ENCODE measurements at regions not wholly inside any gene's neighbourhood (a gene's known extent, or its start where the extent isn't known, plus 50 kb on each side); places are given as distances from the start of the nearest gene placed in this dataset.

GRCh38 chr5:120217001-120217400 lies 247.1 kb upstream of the PRR16 start:
- no peak overlapping the region for H3K4me3 ChIP-seq (ENCODE audit: low read length)
- no peak for TF ChIP-seq CTCF (conservative IDR thresholded peaks at IDR 0.05; ENCODE audit: low read length)
- no peak for DNase-seq (ENCODE audit: low read depth)

GRCh38 chr5:120219988-120220387 lies 244.1 kb upstream of the PRR16 start:
- no peak for DNase-seq (ENCODE audit: low read depth)
- no peak for TF ChIP-seq CTCF (conservative IDR thresholded peaks at IDR 0.05; ENCODE audit: low read length)
- no peak overlapping the region for H3K4me3 ChIP-seq (ENCODE audit: low read length)

GRCh38 chr5:120225524-120225923 lies 238.6 kb upstream of the PRR16 start:
- no peak for DNase-seq (ENCODE audit: low read depth)
- no peak overlapping the region for H3K4me3 ChIP-seq (ENCODE audit: low read length)
- no peak for TF ChIP-seq CTCF (conservative IDR thresholded peaks at IDR 0.05; ENCODE audit: low read length)

GRCh38 chr5:120228262-120229031 lies 235.7 kb upstream of the PRR16 start:
- H3K4me3 ChIP-seq (ENCODE audit: low read length), result no peak overlapping the region
- no peak for TF ChIP-seq CTCF (conservative IDR thresholded peaks at IDR 0.05; ENCODE audit: low read length)
- peak; percentile 13 for DNase-seq (ENCODE audit: low read depth)

- no peak for TF ChIP-seq CTCF (conservative IDR thresholded peaks at IDR 0.05; ENCODE audit: low read length)
- H3K4me3 ChIP-seq (ENCODE audit: low read length), result no peak overlapping the region
- no peak for DNase-seq (ENCODE audit: low read depth)
Observed at GRCh38 chr5:120229036-120229435, 235.1 kb upstream of the PRR16 start.

- no peak for DNase-seq (ENCODE audit: low read depth)
- TF ChIP-seq CTCF (conservative IDR thresholded peaks at IDR 0.05; ENCODE audit: low read length), result no peak
- H3K4me3 ChIP-seq (ENCODE audit: low read length), result no peak overlapping the region
Observed at GRCh38 chr5:120231563-120231962, 232.5 kb upstream of the PRR16 start.

- H3K4me3 ChIP-seq (ENCODE audit: low read length), result no peak overlapping the region
- DNase-seq (ENCODE audit: low read depth), result no peak
- TF ChIP-seq CTCF (conservative IDR thresholded peaks at IDR 0.05; ENCODE audit: low read length), result no peak
Observed at GRCh38 chr5:120236360-120236759, 227.7 kb upstream of the PRR16 start.

All from AG10803 (cell line).